Prostate gland (tissue), 2 donors: ENCODE measurements at regions not wholly inside any gene's neighbourhood (a gene's known extent, or its start where the extent isn't known, plus 50 kb on each side); places are given as distances from the start of the nearest gene placed in this dataset.

Experiments
- POLR2A ChIP-seq: fragments of 450-650 bp; IDR thresholded peaks from one replicate; pipeline ENCODE4 v1.6.1; 2016; ENCODE audit warnings: antibody characterized with exemption, mild to moderate bottlenecking
- POLR2AphosphoS5 ChIP-seq: sonication (generic); formaldehyde crosslinking; IDR thresholded peaks from one replicate; pipeline ENCODE4 v1.6.1; 2017; ENCODE audit warnings: antibody characterized with exemption
- TF ChIP-seq, protein P1 (sequence below), 4 experiments: fragments of 200-600 bp in 2 of 4; fragments of 450-650 bp in 2 of 4; sonication (generic) in 2 of 4; IDR thresholded peaks; 1 replicate in 3 of 4; 2 replicates in 1 of 4; pipeline ENCODE4 v1.5.1; 2016 to 2019; ENCODE audit warnings: antibody characterized with exemption in 4 of 4, mild to moderate bottlenecking in 2 of 4, moderate library complexity in 2 of 4

GRCh38 chr22:25395468-25395867 lies 169.0 kb upstream of the GRK3 start:
- TF ChIP-seq, protein P1, sequence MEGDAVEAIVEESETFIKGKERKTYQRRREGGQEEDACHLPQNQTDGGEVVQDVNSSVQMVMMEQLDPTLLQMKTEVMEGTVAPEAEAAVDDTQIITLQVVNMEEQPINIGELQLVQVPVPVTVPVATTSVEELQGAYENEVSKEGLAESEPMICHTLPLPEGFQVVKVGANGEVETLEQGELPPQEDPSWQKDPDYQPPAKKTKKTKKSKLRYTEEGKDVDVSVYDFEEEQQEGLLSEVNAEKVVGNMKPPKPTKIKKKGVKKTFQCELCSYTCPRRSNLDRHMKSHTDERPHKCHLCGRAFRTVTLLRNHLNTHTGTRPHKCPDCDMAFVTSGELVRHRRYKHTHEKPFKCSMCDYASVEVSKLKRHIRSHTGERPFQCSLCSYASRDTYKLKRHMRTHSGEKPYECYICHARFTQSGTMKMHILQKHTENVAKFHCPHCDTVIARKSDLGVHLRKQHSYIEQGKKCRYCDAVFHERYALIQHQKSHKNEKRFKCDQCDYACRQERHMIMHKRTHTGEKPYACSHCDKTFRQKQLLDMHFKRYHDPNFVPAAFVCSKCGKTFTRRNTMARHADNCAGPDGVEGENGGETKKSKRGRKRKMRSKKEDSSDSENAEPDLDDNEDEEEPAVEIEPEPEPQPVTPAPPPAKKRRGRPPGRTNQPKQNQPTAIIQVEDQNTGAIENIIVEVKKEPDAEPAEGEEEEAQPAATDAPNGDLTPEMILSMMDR (IDR thresholded peaks at IDR 0.05): no peak
- TF ChIP-seq POLR2A (no peak), POLR2AphosphoS5 (no peak)
